ENCODE measurements at regions not wholly inside any gene's neighbourhood (a gene's known extent, or its start where the extent isn't known, plus 50 kb on each side); places are given as distances from the start of the nearest gene placed in this dataset.

DNA sequence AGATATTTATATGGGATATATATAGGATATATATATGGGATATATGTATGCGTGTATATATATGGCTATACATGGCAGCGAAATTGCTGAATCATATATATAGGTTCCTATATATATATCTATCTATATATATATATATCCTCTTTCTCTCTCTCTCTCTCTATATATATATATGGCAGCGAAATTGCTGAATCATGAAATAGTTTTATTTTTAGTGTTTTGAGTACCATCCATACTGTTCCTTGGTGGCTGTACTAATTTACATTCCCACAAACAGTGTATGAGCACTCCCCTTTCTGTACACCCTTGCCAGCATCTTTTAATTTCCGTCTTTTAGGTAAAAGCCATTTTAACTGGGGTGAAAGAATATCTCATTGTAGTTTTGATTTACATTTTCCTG, 397.6 kb upstream of the LINC00305 start:
- no peak overlapping the region for H3K27ac ChIP-seq
- no peaks in the 10 kb centered on the region for H4K20me1 ChIP-seq (ENCODE audit: insufficient read depth, poor library complexity, severe bottlenecking)
- TF ChIP-seq, protein P1, sequence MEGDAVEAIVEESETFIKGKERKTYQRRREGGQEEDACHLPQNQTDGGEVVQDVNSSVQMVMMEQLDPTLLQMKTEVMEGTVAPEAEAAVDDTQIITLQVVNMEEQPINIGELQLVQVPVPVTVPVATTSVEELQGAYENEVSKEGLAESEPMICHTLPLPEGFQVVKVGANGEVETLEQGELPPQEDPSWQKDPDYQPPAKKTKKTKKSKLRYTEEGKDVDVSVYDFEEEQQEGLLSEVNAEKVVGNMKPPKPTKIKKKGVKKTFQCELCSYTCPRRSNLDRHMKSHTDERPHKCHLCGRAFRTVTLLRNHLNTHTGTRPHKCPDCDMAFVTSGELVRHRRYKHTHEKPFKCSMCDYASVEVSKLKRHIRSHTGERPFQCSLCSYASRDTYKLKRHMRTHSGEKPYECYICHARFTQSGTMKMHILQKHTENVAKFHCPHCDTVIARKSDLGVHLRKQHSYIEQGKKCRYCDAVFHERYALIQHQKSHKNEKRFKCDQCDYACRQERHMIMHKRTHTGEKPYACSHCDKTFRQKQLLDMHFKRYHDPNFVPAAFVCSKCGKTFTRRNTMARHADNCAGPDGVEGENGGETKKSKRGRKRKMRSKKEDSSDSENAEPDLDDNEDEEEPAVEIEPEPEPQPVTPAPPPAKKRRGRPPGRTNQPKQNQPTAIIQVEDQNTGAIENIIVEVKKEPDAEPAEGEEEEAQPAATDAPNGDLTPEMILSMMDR (IDR thresholded peaks at IDR 0.05; ENCODE audit: poor library complexity): no peak
- no peaks in the 10 kb centered on the region for H3K4me1 ChIP-seq (ENCODE audit: insufficient read depth)
- no peak overlapping the region for H3K4me3 ChIP-seq
- H2AFZ ChIP-seq: no peak overlapping the region
- no peaks in the 10 kb centered on the region for H3K27me3 ChIP-seq
- DNase-seq (ENCODE audit: low spot score): no peak
- no peaks in the 10 kb centered on the region for H3K79me2 ChIP-seq
- WGBS (ENCODE audit: low lambda C conversion rate, missing lambda C conversion rate): 89% methylated on average over 4 of the region's 4 CpGs
- H3K36me3 ChIP-seq (replicated peaks; ENCODE audit: insufficient read depth, low read depth): no peaks in the 10 kb centered on the region
- no peaks in the 10 kb centered on the region for H3K9me2 ChIP-seq (replicated peaks; ENCODE audit: insufficient read depth)
- no peak overlapping the region for H3K4me2 ChIP-seq
- no peaks in the 10 kb centered on the region for H3K9me3 ChIP-seq (ENCODE audit: low read depth)

DNA sequence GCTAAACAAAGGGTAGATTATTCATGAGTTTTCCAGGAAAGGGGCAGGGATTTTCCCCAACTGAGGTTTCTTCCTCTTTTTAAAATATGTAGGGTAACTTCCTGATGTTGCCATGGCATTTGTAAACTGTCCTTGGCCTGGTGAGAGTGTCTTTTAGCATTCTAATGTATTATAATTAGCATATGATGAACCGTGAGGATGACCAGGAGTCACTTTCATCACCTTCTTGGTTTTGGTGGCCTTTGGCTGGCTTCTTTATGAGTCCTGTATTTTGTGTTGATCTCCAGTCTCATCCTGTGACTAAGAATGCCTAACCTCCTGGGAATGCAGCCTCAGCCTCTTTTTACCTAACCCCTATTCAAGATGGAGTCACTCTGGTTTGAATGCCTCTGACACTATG, 391.0 kb upstream of the LINC00305 start:
- H3K4me2 ChIP-seq: no peak overlapping the region
- no peaks in the 10 kb centered on the region for H3K36me3 ChIP-seq (replicated peaks; ENCODE audit: insufficient read depth, low read depth)
- H4K20me1 ChIP-seq (ENCODE audit: insufficient read depth, poor library complexity, severe bottlenecking): no peaks in the 10 kb centered on the region
- H2AFZ ChIP-seq: no peak overlapping the region
- no peaks in the 10 kb centered on the region for H3K9me2 ChIP-seq (replicated peaks; ENCODE audit: insufficient read depth)
- no peak overlapping the region for H3K27ac ChIP-seq
- H3K9me3 ChIP-seq (ENCODE audit: low read depth): no peaks in the 10 kb centered on the region
- no peaks in the 10 kb centered on the region for H3K4me1 ChIP-seq (ENCODE audit: insufficient read depth)
- H3K27me3 ChIP-seq: no peaks in the 10 kb centered on the region
- H3K79me2 ChIP-seq: no peaks in the 10 kb centered on the region
- H3K4me3 ChIP-seq: no peak overlapping the region
- WGBS (ENCODE audit: low lambda C conversion rate, missing lambda C conversion rate): 63% methylated on average over 1 of the region's 1 CpG
- no peak for DNase-seq (ENCODE audit: low spot score)
- TF ChIP-seq EZH2phosphoT487 (IDR thresholded peaks at IDR 0.05; ENCODE audit: low read depth, severe bottlenecking, unreplicated experiment) (no peak), EZH2 (IDR thresholded peaks at IDR 0.05; ENCODE audit: borderline replicate concordance) (no peak)
- TF ChIP-seq, protein P1 (IDR thresholded peaks at IDR 0.05; ENCODE audit: poor library complexity): no peak

DNA sequence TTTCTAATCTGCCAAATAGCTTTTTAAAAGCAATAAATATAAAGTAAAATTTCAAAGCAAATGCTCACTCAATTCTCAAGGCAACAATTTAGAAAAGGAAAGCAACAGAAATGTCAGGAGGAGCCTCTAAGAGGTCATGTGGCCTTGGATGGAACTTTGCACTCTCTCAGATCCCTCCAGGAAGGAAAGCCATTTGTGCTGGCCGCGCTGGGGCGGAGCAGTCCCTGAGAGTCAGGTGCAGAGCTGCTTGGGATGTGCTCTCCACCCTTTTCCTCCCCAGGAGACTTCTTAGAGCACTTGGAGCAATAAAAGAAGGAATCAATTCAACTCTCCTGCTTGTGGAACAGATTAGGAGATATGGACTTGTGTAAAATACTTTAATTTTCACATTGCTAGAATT, 379.8 kb upstream of the LINC00305 start:
- Histone ChIP-seq H3K27ac (no peak overlapping the region), H4K20me1 (ENCODE audit: insufficient read depth, poor library complexity, severe bottlenecking) (no peaks in the 10 kb centered on the region), H3K4me3 (no peak overlapping the region), H3K36me3 (replicated peaks; ENCODE audit: insufficient read depth, low read depth) (no peaks in the 10 kb centered on the region), H2AFZ (no peak overlapping the region), H3K9me3 (ENCODE audit: low read depth) (no peaks in the 10 kb centered on the region), H3K4me2 (no peak overlapping the region), H3K27me3 (no peaks in the 10 kb centered on the region), H3K79me2 (no peaks in the 10 kb centered on the region), H3K4me1 (ENCODE audit: insufficient read depth) (no peaks in the 10 kb centered on the region), H3K9me2 (replicated peaks; ENCODE audit: insufficient read depth) (no peaks in the 10 kb centered on the region)
- 84% methylated on average over 3 of the region's 3 CpGs for WGBS (ENCODE audit: low lambda C conversion rate, missing lambda C conversion rate)
- no peak for TF ChIP-seq EZH2phosphoT487 (IDR thresholded peaks at IDR 0.05; ENCODE audit: low read depth, severe bottlenecking, unreplicated experiment)
- TF ChIP-seq EZH2 (IDR thresholded peaks at IDR 0.05; ENCODE audit: borderline replicate concordance): no peak
- TF ChIP-seq, protein P1 (IDR thresholded peaks at IDR 0.05; ENCODE audit: poor library complexity): no peak
- peak; percentile 10 for DNase-seq (ENCODE audit: low spot score)

DNA sequence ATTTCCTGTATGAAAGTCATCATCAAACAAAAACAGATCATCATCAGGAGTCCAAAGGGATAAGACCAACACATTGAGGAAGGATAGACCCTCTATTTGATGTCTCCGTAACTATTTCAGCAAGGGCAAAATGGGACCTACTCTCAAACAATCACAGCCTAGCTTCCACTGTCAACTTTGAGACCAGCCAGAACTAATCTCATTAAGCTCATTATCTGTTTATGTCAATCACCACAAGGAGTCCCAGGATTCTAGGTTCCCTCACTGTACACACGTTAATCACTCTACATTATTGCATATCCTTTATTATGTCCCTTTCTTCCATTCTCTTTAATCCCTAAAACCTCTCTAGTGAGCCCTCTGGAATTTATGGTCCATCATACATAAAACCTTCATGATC, 370.3 kb upstream of the LINC00305 start:
- no peaks in the 10 kb centered on the region for H3K9me2 ChIP-seq (replicated peaks; ENCODE audit: insufficient read depth)
- no peak overlapping the region for H3K4me3 ChIP-seq
- no peaks in the 10 kb centered on the region for H3K36me3 ChIP-seq (replicated peaks; ENCODE audit: insufficient read depth, low read depth)
- H3K79me2 ChIP-seq: no peaks in the 10 kb centered on the region
- H2AFZ ChIP-seq: no peak overlapping the region
- H3K9me3 ChIP-seq (ENCODE audit: low read depth): no peaks in the 10 kb centered on the region
- 47% methylated on average over 2 of the region's 2 CpGs for WGBS (ENCODE audit: low lambda C conversion rate, missing lambda C conversion rate)
- H3K27me3 ChIP-seq: no peaks in the 10 kb centered on the region
- no peak overlapping the region for H3K27ac ChIP-seq
- no peak for DNase-seq (ENCODE audit: low spot score)
- no peaks in the 10 kb centered on the region for H3K4me1 ChIP-seq (ENCODE audit: insufficient read depth)
- no peak overlapping the region for H3K4me2 ChIP-seq
- no peaks in the 10 kb centered on the region for H4K20me1 ChIP-seq (ENCODE audit: insufficient read depth, poor library complexity, severe bottlenecking)
- no peak for TF ChIP-seq EZH2 (IDR thresholded peaks at IDR 0.05; ENCODE audit: borderline replicate concordance)

Measured in hepatocyte (in vitro differentiated cells).